PC-3 (cell line): ENCODE measurements at regions not wholly inside any gene's neighbourhood (a gene's known extent, or its start where the extent isn't known, plus 50 kb on each side); places are given as distances from the start of the nearest gene placed in this dataset.

ENCODE experiments used
- ATAC-seq: fragments of 200-7000 bp; cut with Tn5 transposase; 2 replicates; pipeline ENCODE4 v1.9.1; 2020; ENCODE audit warnings: mild to moderate bottlenecking, moderate library complexity
- BruUV-seq: library from RNA; stranded (reverse); fragments of 400-500 nt; replicated peaks from 2 replicates; lab custom pipeline; 2021; lab: Mats Ljungman, UMichigan
- CTCF ChIA-PET: fragments of 300-600 bp; sonication (Branson Sonifier 250); formaldehyde crosslinking; loops from one replicate; lab custom pipeline; 2022; ENCODE audit warnings: antibody characterized with exemption; lab: Charles Lee
- POLR2A ChIA-PET: fragments of 300-600 bp; sonication (Branson Sonifier 250); formaldehyde crosslinking; loops from one replicate; lab custom pipeline; 2022; ENCODE audit warnings: antibody characterized with exemption; ENCODE audit not compliant: unreplicated experiment; lab: Charles Lee
- DNase-seq: peaks from one replicate; pipeline ENCODE4 v3.0.0-alpha.2; 2015
- H2AFZ ChIP-seq: fragments of 300-600 bp; sonication (generic); 2 replicates; pipeline ENCODE4 v1.6.0; 2016; ENCODE audit warnings: antibody characterized with exemption, low read length
- H3F3A ChIP-seq: fragments of 300-600 bp; sonication (generic); one replicate; pipeline ENCODE4 v1.6.0; 2017; ENCODE audit warnings: antibody characterized with exemption, low read length, control low read depth, mild to moderate bottlenecking; ENCODE audit not compliant: unreplicated experiment
- H3K27ac ChIP-seq: fragments of 300-600 bp; sonication (generic); 2 replicates; pipeline ENCODE4 v1.5.1; 2016; ENCODE audit warnings: mild to moderate bottlenecking, low read length
- H3K27me3 ChIP-seq: fragments of 300-600 bp; sonication (generic); 2 replicates; pipeline ENCODE4 v1.6.1; 2016; ENCODE audit warnings: low read length, mixed read lengths
- H3K36me3 ChIP-seq: fragments of 300-600 bp; sonication (generic); 2 replicates; pipeline ENCODE4 v1.6.1; 2016; ENCODE audit warnings: low read depth, mixed run types, low read length, mixed read lengths
- H3K4me1 ChIP-seq: fragments of 300-600 bp; sonication (generic); 2 replicates; pipeline ENCODE4 v1.5.1; 2016; ENCODE audit warnings: low read length; ENCODE audit not compliant: insufficient read depth
- H3K4me2 ChIP-seq: fragments of 300-600 bp; sonication (generic); 2 replicates; pipeline ENCODE4 v1.6.0; 2016; ENCODE audit warnings: low read length
- H3K4me3 ChIP-seq: fragments of 300-600 bp; sonication (generic); 2 replicates; pipeline ENCODE4 v1.5.1; 2016; ENCODE audit warnings: mild to moderate bottlenecking, low read length, mixed read lengths
- H3K79me2 ChIP-seq: fragments of 300-600 bp; sonication (generic); 2 replicates; pipeline ENCODE4 v1.6.1; 2017; ENCODE audit warnings: low read length, mixed read lengths
- H3K9ac ChIP-seq: fragments of 300-600 bp; sonication (generic); 2 replicates; pipeline ENCODE4 v1.6.0; 2016; ENCODE audit warnings: mild to moderate bottlenecking, low read length
- H3K9me2 ChIP-seq: fragments of 300-600 bp; sonication (generic); replicated peaks from 2 replicates; pipeline ENCODE4 v1.6.1; 2016; ENCODE audit warnings: mixed run types, low read length, mixed read lengths
- H3K9me3 ChIP-seq: fragments of 300-600 bp; sonication (generic); 2 replicates; pipeline ENCODE4 v1.6.1; 2016; ENCODE audit warnings: low read length, mixed read lengths
- H4K20me1 ChIP-seq: fragments of 300-600 bp; sonication (generic); 2 replicates; pipeline ENCODE4 v1.6.1; 2016; ENCODE audit warnings: low read length, mixed read lengths
- CTCF ChIP-seq: fragments of 300-600 bp; sonication (generic); conservative IDR thresholded peaks from 2 replicates; pipeline ENCODE4 v1.5.1; 2017; ENCODE audit warnings: antibody characterized with exemption, low read depth, mild to moderate bottlenecking, low read length
- EZH2 ChIP-seq: fragments of 300-600 bp; sonication (generic); IDR thresholded peaks from one replicate; pipeline ENCODE4 v1.6.1; 2017; ENCODE audit warnings: antibody characterized with exemption, mild to moderate bottlenecking, low read length; ENCODE audit not compliant: unreplicated experiment
- EZH2phosphoT487 ChIP-seq: fragments of 300-600 bp; sonication (generic); IDR thresholded peaks from 2 replicates; pipeline ENCODE4 v1.6.1; 2018; ENCODE audit warnings: mild to moderate bottlenecking, antibody characterized with exemption, low read length, borderline replicate concordance
- intact Hi-C: fragments of 100-400 bp; cut with micrococcal nuclease; formaldehyde crosslinking; loops from 2 replicates; pipeline ENCODE4 v1.9.0; 2023

- Histone ChIP-seq H3K27me3 (no peaks in the 10 kb centered on the region), H3K4me2 (no peak overlapping the region), H2AFZ (no peak overlapping the region), H4K20me1 (no peaks in the 10 kb centered on the region), H3K36me3 (no peaks in the 10 kb centered on the region), H3F3A (no peaks in the 10 kb centered on the region), H3K79me2 (no peaks in the 10 kb centered on the region), H3K27ac (no peak overlapping the region), H3K4me3 (no peak overlapping the region), H3K9me2 (no peaks in the 10 kb centered on the region), H3K9me3 (no peaks in the 10 kb centered on the region), H3K9ac (no peak overlapping the region), H3K4me1 (no peaks in the 10 kb centered on the region)
- POLR2A ChIA-PET = no interaction called here
- CTCF ChIA-PET = no interaction called here
- DNase-seq (no peak), ATAC-seq (no peak)
- TF ChIP-seq EZH2phosphoT487 = no peak
- TF ChIP-seq CTCF = no peak
- TF ChIP-seq EZH2 = no peak
- BruUV-seq = no TSS peak
- intact Hi-C loops = no loop called here
Observed at GRCh38 chr1:195701149-195701548, 907.1 kb downstream of the KCNT2 start.

GRCh38 chr1:195697130-195697529 is 911.1 kb downstream of the KCNT2 start:
- ChIA-PET POLR2A (no interaction called here), CTCF (no interaction called here)
- ATAC-seq (no peak), DNase-seq (no peak)
- BruUV-seq = no TSS peak
- no peaks in the 10 kb centered on the region for H3K4me1 ChIP-seq
- H3K27me3 ChIP-seq = no peaks in the 10 kb centered on the region
- TF ChIP-seq EZH2 (no peak), CTCF (no peak), EZH2phosphoT487 (no peak)
- H3K27ac ChIP-seq = no peak overlapping the region
- H3K4me2 ChIP-seq = no peak overlapping the region
- no peaks in the 10 kb centered on the region for H3K9me3 ChIP-seq
- H3K9ac ChIP-seq = no peak overlapping the region
- no peaks in the 10 kb centered on the region for H3K79me2 ChIP-seq
- no peaks in the 10 kb centered on the region for H3F3A ChIP-seq
- no peak overlapping the region for H3K4me3 ChIP-seq
- no peaks in the 10 kb centered on the region for H3K9me2 ChIP-seq
- H3K36me3 ChIP-seq = no peaks in the 10 kb centered on the region
- no peak overlapping the region for H2AFZ ChIP-seq
- H4K20me1 ChIP-seq = no peaks in the 10 kb centered on the region
- intact Hi-C loops = no loop called here

GRCh38 chr1:195686764-195687163 is 921.5 kb downstream of the KCNT2 start:
- intact Hi-C loops = no loop called here
- Histone ChIP-seq H3K9ac (no peak overlapping the region), H3K27ac (no peak overlapping the region), H2AFZ (no peak overlapping the region), H4K20me1 (no peaks in the 10 kb centered on the region), H3K36me3 (no peaks in the 10 kb centered on the region), H3K27me3 (no peaks in the 10 kb centered on the region), H3K4me2 (no peak overlapping the region), H3K79me2 (no peaks in the 10 kb centered on the region), H3K9me2 (no peaks in the 10 kb centered on the region), H3K4me1 (no peaks in the 10 kb centered on the region), H3K9me3 (no peaks in the 10 kb centered on the region), H3K4me3 (no peak overlapping the region), H3F3A (no peaks in the 10 kb centered on the region)
- DNase-seq (no peak), ATAC-seq (no peak)
- ChIA-PET CTCF (no interaction called here), POLR2A (no interaction called here)
- no TSS peak for BruUV-seq
- TF ChIP-seq CTCF = no peak
- no peak for TF ChIP-seq EZH2phosphoT487
- TF ChIP-seq EZH2 = no peak
